ENCODE measurements at regions not wholly inside any gene's neighbourhood (a gene's known extent, or its start where the extent isn't known, plus 50 kb on each side); places are given as distances from the start of the nearest gene placed in this dataset.
"Not testable (repeated sequence)": the region's sequence is repeated elsewhere in the genome, so short reads cannot be mapped to it uniquely, and the experiment has no call there.

DNA sequence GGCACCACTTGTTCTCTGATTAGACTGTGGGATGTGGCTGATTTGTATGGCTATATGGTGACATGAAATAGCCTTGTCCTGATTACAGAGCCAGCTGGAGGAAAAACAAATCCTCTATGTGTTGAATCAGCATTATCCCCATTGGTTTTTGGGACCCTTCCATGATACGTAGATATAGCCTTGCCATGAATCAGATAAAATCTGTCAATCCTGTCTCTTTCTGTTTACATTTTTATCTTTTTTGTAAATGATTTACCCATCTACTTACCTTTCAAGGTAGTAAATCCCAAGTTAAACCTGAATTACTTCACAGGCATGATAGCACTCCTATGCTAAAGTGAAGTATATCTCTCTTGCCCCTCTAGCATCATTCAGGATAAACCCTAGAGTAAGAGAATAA is 789.3 kb downstream of the TMTC2 start:
- H3K27ac ChIP-seq, result no peak overlapping the region
- H3K4me3 ChIP-seq, result no peak overlapping the region

- Histone ChIP-seq H3K4me3 (no peak overlapping the region), H3K27ac (no peak overlapping the region)
Observed at GRCh38 chr12:83474369-83474768, 787.7 kb downstream of the TMTC2 start.

GRCh38 chr12:83473408-83474095 is 786.8 kb downstream of the TMTC2 start:
- no peak overlapping the region for H3K4me3 ChIP-seq

GRCh38 chr12:83472772-83473171 is 786.1 kb downstream of the TMTC2 start:
- Histone ChIP-seq H3K4me3 (no peak overlapping the region), H3K27ac (no peak overlapping the region)

More at GRCh38 chr12:83473408-83474095, 786.8 kb downstream of the TMTC2 start:
- no peak overlapping the region for H3K27ac ChIP-seq

- Histone ChIP-seq H3K4me3 (no peak overlapping the region), H3K27ac (no peak overlapping the region)
Observed at GRCh38 chr12:83472350-83472749, 785.6 kb downstream of the TMTC2 start.

GRCh38 chr12:83471341-83471740 is 784.6 kb downstream of the TMTC2 start:
- no peak overlapping the region for H3K4me3 ChIP-seq
- H3K27ac ChIP-seq, result no peak overlapping the region

DNA sequence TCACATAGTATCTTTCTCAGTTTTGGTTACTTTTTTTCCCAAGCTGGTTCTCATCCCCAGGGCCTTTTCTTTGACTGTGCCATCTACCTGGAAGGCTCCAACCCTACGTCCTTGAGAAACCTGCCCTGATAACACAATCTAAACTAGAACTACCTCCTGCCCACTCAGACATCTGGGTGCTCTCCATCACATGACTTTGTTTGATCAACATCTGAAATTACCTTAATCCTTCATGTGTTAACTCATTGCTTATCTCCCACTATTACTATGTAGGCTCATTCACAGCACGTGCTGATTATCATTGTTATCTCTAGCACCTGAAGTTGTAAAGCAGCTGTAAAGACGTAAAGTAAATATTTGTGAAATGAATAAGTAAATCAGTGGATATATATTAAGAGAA is 784.0 kb downstream of the TMTC2 start:
- H3K27ac ChIP-seq, result no peak overlapping the region
- H3K4me3 ChIP-seq, result no peak overlapping the region

GRCh38 chr12:83468988-83469908 is 782.5 kb downstream of the TMTC2 start:
- Histone ChIP-seq H3K4me3 (no peak overlapping the region), H3K27ac (no peak overlapping the region)

DNA sequence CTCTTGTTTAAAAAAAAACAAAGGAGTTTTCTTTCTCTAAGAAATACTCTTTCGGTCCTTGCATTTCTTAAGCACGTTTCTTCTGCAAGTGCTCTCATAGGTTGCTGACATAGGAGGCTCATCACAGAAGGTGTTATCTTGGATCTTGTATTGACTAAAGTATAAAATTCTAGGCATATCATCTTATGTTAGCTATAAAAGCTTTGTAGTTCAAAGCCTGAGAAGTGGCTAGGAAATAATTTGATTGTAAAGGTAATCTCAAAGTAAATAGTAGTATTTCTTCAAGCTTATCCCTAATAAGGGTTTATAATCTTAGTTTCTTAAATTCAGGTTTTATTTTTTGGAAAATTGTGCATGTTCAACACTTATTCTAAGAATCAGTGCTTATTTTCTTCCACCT is 778.9 kb downstream of the TMTC2 start:
- Histone ChIP-seq H3K4me3 (no peak overlapping the region), H3K27ac (no peak overlapping the region)

DNA sequence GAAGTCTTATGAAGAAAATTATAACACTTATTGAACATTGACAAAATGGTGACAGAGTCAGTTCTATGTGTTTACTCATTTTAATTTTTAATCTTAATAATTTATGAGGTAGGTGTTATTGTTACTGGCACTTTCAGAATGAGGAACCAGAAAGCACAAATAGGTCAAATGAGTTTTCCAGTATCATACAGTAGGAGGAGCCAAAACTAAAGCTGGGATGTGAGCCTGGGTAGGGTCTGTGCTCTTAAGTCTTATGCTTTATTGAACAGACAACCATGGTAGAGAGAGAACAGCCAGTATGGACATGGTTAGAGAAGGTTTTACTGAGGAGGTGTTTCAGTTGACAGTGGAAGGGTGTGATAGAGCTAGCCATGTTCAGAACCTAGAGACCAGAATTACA is 775.7 kb downstream of the TMTC2 start:
- Histone ChIP-seq H3K4me3 (no peak overlapping the region), H3K27ac (no peak overlapping the region)

DNA sequence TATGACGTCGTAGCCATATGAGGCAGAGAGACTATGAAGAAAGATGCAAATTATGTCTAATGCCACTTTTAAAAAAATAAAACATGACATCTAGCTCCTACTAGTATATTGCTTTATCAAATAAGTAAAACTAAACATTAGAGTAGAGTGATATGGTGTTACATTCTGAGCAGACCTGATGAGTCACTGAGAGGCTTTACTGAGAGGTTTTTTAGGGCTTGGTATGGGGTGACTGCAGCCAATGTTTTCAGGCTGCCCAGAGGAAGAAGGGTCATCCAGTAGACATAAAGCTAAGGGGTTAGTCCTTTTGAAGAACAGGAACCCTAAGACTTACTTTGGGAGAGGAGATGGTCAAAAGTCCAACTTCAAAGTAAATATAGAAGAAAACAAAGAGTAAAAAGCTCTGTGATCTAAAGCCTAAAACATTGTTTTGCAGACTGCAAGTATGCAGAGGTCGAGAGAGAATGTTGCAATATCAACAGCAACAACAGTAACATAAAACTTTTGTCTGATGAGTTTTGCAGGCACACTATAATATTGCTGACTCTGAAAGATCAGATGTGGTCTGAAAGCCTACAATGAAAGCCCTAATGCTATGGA is 774.7 kb downstream of the TMTC2 start:
- no peak overlapping the region for H3K4me3 ChIP-seq
- no peak overlapping the region for H3K27ac ChIP-seq

- no peak overlapping the region for H3K27ac ChIP-seq
Observed at GRCh38 chr12:83451189-83451588, 764.5 kb downstream of the TMTC2 start.

GRCh38 chr12:83434600-83434999 is 747.9 kb downstream of the TMTC2 start:
- H3K27ac ChIP-seq, result no peak overlapping the region

More at GRCh38 chr12:83451189-83451588, 764.5 kb downstream of the TMTC2 start:
- no peak overlapping the region for H3K4me3 ChIP-seq

GRCh38 chr12:83432176-83432719 is 745.5 kb downstream of the TMTC2 start:
- no peak overlapping the region for H3K27ac ChIP-seq
- no peak overlapping the region for H3K4me3 ChIP-seq

More at GRCh38 chr12:83434600-83434999, 747.9 kb downstream of the TMTC2 start:
- no peak overlapping the region for H3K4me3 ChIP-seq

DNA sequence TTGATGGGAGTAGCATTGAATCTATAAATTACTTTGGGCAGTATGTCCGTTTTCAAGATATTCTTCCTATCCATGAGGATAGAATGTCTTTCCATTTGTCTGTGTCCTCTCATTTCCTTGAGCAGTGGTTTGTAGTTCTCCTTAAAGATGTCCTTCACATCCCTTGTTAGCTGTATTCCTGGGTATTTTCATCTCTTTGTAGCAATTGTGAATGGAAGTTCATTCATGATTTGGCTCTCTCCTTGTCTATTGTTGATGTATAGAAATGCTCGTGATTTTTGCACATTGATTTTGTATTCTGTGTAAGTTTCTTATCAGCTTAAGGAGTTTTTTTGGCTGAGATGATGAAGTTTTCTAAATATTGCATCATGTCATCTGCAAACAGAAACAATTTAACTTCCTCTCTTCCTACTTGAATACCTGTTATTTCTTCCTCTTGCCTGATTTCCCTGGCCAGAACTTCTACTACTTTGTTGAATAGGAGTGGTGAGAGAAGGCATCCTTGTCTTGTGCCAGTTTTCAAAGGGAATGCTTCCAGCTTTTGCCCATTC is 741.0 kb downstream of the TMTC2 start:
- H3K4me3 ChIP-seq, result not testable (repeated sequence)

DNA sequence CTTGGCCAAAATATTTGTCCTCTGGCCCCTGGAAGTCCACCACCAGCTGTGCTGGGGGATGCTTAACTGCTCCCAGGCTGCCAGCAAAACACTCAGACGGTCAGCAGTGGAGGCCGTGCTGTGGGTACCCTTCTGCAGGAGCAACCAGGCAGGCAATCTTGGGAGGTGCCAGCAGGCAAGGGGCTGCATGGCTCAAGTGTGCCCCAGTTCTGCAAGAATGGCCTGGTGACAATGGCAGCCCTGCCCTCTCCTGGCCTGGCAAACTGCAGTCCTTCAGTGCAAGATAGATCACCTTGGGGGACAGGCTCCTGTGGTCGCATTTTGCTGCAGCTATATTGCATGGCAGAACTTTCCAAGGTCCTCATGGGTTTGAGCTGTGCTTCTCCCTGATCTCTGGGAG is 728.3 kb downstream of the TMTC2 start:
- no peak overlapping the region for H3K27ac ChIP-seq
- no peak overlapping the region for H3K4me3 ChIP-seq

More for the DNA sequence above, 741.0 kb downstream of the TMTC2 start:
- not testable (repeated sequence) for H3K27ac ChIP-seq

DNA sequence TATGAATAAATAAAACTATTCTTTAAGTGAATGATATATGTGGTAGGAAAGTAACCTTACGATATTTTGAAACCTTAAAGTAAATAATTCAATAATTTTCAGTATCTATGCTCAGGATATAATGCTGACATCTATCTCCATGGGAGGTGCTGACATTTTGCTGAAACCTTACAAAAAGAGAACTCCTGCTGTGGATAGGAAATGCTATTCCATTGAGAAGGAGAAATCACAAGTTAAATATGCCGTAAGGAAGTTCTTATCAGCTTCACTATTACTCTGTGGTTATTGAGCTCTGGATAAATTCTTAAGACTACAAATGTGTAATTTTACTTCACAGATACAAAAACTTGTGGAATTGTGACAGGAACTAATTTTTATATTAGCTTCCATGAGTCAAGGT is 722.1 kb downstream of the TMTC2 start:
- Histone ChIP-seq H3K4me3 (no peak overlapping the region), H3K27ac (no peak overlapping the region)

DNA sequence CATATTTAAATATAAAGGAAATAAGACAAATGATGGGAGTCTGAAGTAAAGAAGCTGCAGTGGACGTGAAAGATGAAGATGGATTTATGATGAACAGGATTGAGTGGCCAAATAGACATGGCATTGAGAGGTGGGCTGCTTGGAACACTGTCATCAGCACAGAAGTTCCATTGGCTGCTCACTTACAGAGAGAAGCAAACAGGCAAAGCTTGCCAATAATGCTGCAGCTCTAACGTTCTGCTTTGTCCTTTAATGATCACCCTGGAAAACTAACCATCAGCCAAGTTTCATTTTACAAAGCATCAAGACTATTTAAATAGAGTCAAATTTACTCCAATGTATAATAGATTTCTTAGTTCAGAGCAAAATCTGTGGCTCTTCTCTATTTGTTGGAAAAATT is 721.4 kb downstream of the TMTC2 start:
- Histone ChIP-seq H3K4me3 (no peak overlapping the region), H3K27ac (no peak overlapping the region)

GRCh38 chr12:83404521-83404920 is 717.8 kb downstream of the TMTC2 start:
- Histone ChIP-seq H3K4me3 (no peak overlapping the region), H3K27ac (no peak overlapping the region)

DNA sequence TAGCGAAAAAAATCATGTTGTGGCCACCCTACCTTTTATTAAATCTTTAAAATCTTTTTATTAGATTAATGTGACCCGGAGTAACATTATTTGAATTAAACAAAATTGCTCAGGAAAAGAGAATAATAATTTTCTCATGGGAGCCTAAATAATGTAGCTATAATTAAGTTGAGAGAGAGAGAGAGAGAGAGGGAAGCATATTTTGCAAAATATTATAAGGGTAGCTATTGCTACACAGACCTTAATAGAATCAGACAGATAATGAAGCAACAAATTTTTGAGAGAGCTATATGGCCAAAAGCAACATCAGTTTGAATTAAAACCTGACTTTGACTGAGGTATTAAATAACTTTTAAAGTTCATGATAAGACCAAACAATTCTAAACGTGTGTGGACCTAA is 703.5 kb downstream of the TMTC2 start:
- H3K27ac ChIP-seq, result no peak overlapping the region
- H3K4me3 ChIP-seq, result no peak overlapping the region

All from skin epidermis (tissue), 12 donors.